ENCODE measurements at regions not wholly inside any gene's neighbourhood (a gene's known extent, or its start where the extent isn't known, plus 50 kb on each side); places are given as distances from the start of the nearest gene placed in this dataset.

DNA sequence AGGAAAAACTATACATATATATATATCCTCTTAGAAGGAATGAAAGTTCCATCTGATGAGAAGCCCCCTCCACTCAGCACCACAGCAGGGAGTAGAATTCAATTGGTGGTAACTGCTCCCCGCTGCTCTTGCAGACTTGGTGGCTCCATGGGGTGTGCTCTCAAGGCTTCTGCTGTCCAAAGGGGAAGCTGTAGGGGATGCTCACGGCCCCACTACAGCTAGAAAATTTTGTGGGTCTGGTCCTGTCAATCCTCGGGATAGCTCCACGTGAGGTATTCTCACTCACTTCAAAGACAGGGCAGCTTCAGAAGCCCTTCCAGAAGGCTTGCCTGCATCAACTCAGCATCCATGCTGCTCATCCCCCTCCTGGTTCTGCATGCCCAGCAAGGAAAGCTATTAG lies 247.2 kb downstream of the CETN3 start:
- Histone ChIP-seq H2BK20ac (ENCODE audit: low read depth, low read length) (no peak overlapping the region), H3K14ac (replicated peaks; ENCODE audit: low read depth, low read length) (no peak overlapping the region), H2BK15ac (ENCODE audit: low read depth, low read length) (no peak overlapping the region), H3K36me3 (ENCODE audit: control insufficient read depth, insufficient read depth, low read length) (no peaks in the 10 kb centered on the region), H3K9ac (ENCODE audit: low read depth, low read length) (no peak overlapping the region), H3K4me2 (ENCODE audit: low read depth, low read length) (no peak overlapping the region), H2AK9ac (replicated peaks; ENCODE audit: low read depth, low read length, poor library complexity) (no peak overlapping the region), H3K4ac (ENCODE audit: low read depth, low read length) (no peak overlapping the region), H2BK120ac (ENCODE audit: low read depth, low read length) (no peak overlapping the region), H3K27me3 (ENCODE audit: control insufficient read depth, insufficient read depth, low read length) (no peaks in the 10 kb centered on the region), H2BK5ac (ENCODE audit: low read depth, low read length, poor library complexity, severe bottlenecking) (no peak overlapping the region), H3K9me3 (ENCODE audit: control insufficient read depth, insufficient read depth, low read length) (no peaks in the 10 kb centered on the region; the same call in 1 of the 2 replicates), H3K79me1 (ENCODE audit: low read depth in 1 of 2, low read length in 2 of 2) (no peaks in the 10 kb centered on the region), H4K8ac (ENCODE audit: low read depth in 2 of 2, low read length in 2 of 2) (no peak overlapping the region), H4K91ac (ENCODE audit: insufficient read depth, low read depth, low read length) (no peak overlapping the region), H3K56ac (ENCODE audit: extremely low read depth, insufficient read depth, low read length) (no peak overlapping the region), H3K4me3 (ENCODE audit: insufficient read depth, low read depth, low read length) (no peak overlapping the region), H3K27ac (ENCODE audit: insufficient read depth, low read length) (no peak overlapping the region), H3K9me1 (ENCODE audit: insufficient read depth, low read length) (no peaks in the 10 kb centered on the region), H2AFZ (replicated peaks; ENCODE audit: low read length, poor library complexity) (no peak overlapping the region), H2AK5ac (ENCODE audit: low read depth, low read length) (no peak overlapping the region), H4K5ac (ENCODE audit: low read depth, low read length) (no peak overlapping the region), H4K20me1 (ENCODE audit: insufficient read depth, low read length) (no peaks in the 10 kb centered on the region), H3K18ac (ENCODE audit: low read depth, low read length) (no peak overlapping the region), H3K23ac (ENCODE audit: low read depth, low read length) (no peak overlapping the region), H3K4me1 (ENCODE audit: control insufficient read depth, insufficient read depth, low read length) (no peaks in the 10 kb centered on the region)
- CTCF ChIA-PET = no interaction called here
- DNase-seq = no peak
- BruUV-seq (replicated peaks) = no TSS peak
- ATAC-seq (ENCODE audit: low read depth) = no peak
- 37% methylated on average over 3 of the region's 4 CpGs; no CpG with 5 or more reads in 1 of the 2 experiments for WGBS, 2 experiments (ENCODE audit: extremely low coverage in 2 of 2, insufficient read length in 1 of 2)
- dilution Hi-C loops (cut with HindIII; ENCODE audit: low sequenced_read_pairs, unreplicated experiment) (no loop called here), intact Hi-C loops (cut with micrococcal nuclease) (no loop called here), in situ Hi-C loops (cut with MboI; ENCODE audit: low sequenced_read_pairs) (no loop called here)
- TF ChIP-seq BHLHE40 (IDR thresholded peaks at IDR 0.05; ENCODE audit: low read depth, low read length) (no peak), FOS (IDR thresholded peaks at IDR 0.05; ENCODE audit: low read depth, low read length) (no peak), RFX5 (IDR thresholded peaks at IDR 0.05; ENCODE audit: low read depth, low read length) (no peak), MAFK (IDR thresholded peaks at IDR 0.05; ENCODE audit: low read depth, low read length) (no peak), CTCF (conservative IDR thresholded peaks at IDR 0.05; ENCODE audit: low read depth, low read length) (no peak), SMC3 (IDR thresholded peaks at IDR 0.05; ENCODE audit: low read depth, low read length) (no peak), POLR2A (IDR thresholded peaks at IDR 0.05; ENCODE audit: low read depth, low read length) (no peak), RCOR1 (IDR thresholded peaks at IDR 0.05; ENCODE audit: insufficient replicate concordance, low read length) (no peak), MAZ (IDR thresholded peaks at IDR 0.05; ENCODE audit: borderline replicate concordance, low read depth, low read length) (no peak), CEBPB (IDR thresholded peaks at IDR 0.05; ENCODE audit: low read depth, low read length) (no peak), MXI1 (IDR thresholded peaks at IDR 0.05; ENCODE audit: borderline replicate concordance, low read depth, low read length) (no peak), NFE2L2 (IDR thresholded peaks at IDR 0.05; ENCODE audit: low read depth, low read length) (no peak), RAD21 (IDR thresholded peaks at IDR 0.05; ENCODE audit: low read length) (no peak), CHD1 (IDR thresholded peaks at IDR 0.05; ENCODE audit: low read depth, low read length) (no peak)
- TF ChIP-seq, protein P1, sequence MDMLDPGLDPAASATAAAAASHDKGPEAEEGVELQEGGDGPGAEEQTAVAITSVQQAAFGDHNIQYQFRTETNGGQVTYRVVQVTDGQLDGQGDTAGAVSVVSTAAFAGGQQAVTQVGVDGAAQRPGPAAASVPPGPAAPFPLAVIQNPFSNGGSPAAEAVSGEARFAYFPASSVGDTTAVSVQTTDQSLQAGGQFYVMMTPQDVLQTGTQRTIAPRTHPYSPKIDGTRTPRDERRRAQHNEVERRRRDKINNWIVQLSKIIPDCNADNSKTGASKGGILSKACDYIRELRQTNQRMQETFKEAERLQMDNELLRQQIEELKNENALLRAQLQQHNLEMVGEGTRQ (IDR thresholded peaks at IDR 0.05; ENCODE audit: low read depth, low read length) = no peak
- TF ChIP-seq, protein P2, sequence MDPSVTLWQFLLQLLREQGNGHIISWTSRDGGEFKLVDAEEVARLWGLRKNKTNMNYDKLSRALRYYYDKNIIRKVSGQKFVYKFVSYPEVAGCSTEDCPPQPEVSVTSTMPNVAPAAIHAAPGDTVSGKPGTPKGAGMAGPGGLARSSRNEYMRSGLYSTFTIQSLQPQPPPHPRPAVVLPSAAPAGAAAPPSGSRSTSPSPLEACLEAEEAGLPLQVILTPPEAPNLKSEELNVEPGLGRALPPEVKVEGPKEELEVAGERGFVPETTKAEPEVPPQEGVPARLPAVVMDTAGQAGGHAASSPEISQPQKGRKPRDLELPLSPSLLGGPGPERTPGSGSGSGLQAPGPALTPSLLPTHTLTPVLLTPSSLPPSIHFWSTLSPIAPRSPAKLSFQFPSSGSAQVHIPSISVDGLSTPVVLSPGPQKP (IDR thresholded peaks at IDR 0.05; ENCODE audit: borderline replicate concordance, low read depth, low read length) = no peak
- POLR2A ChIA-PET (ENCODE audit: unreplicated experiment) = no interaction called here
